GM12878 (cell line): ENCODE measurements at regions not wholly inside any gene's neighbourhood (a gene's known extent, or its start where the extent isn't known, plus 50 kb on each side); places are given as distances from the start of the nearest gene placed in this dataset.

Experiments used
- CTCF ChIP-seq, 3 experiments: IDR thresholded peaks in 2 of 3; conservative IDR thresholded peaks in 1 of 3; 2 replicates each; pipeline ENCODE4 v1.5.1; 2011; ENCODE audit warnings: low read depth in 3 of 3, low read length in 3 of 3, mild to moderate bottlenecking in 3 of 3, control low read depth in 2 of 3, moderate library complexity in 2 of 3, inconsistent platforms in 1 of 3, mixed read lengths in 1 of 3; ENCODE audit not compliant: control insufficient read depth in 2 of 3, insufficient read depth in 1 of 3; ENCODE audit errors: extremely low read depth in 1 of 3
- EZH2 ChIP-seq: IDR thresholded peaks from 2 replicates; pipeline ENCODE4 v1.6.1; 2012; ENCODE audit warnings: low read depth, mild to moderate bottlenecking, control low read depth, inconsistent platforms, low read length, borderline replicate concordance; ENCODE audit not compliant: control insufficient read depth
- MYC ChIP-seq: IDR thresholded peaks from 2 replicates; pipeline ENCODE4 v1.6.1; 2011; ENCODE audit warnings: mild to moderate bottlenecking, low read length, moderate library complexity, inconsistent platforms; ENCODE audit not compliant: insufficient read depth, insufficient replicate concordance, insufficient read length, severe bottlenecking
- POLR2A ChIP-seq: IDR thresholded peaks from 2 replicates; pipeline ENCODE4 v1.6.1; 2011; ENCODE audit warnings: low read depth, mild to moderate bottlenecking, low read length
- POLR2AphosphoS2 ChIP-seq: IDR thresholded peaks from 2 replicates; pipeline ENCODE4 v1.6.1; 2011; ENCODE audit warnings: low read depth, mild to moderate bottlenecking, low read length, improper control_type of control experiment, moderate library complexity
- RB1 ChIP-seq: fragments of 450-650 bp; formaldehyde crosslinking; IDR thresholded peaks from 2 replicates; pipeline ENCODE4 v1.6.1; 2017; ENCODE audit warnings: mild to moderate bottlenecking, borderline replicate concordance
- RCOR1 ChIP-seq: conservative IDR thresholded peaks from 2 replicates; pipeline ENCODE4 v1.6.1; 2012; ENCODE audit warnings: low read depth, low read length, improper control_type of control experiment
- REST ChIP-seq: IDR thresholded peaks from 2 replicates; pipeline ENCODE4 v1.6.1; 2012; ENCODE audit warnings: mild to moderate bottlenecking, low read depth, low read length
- TARDBP ChIP-seq: IDR thresholded peaks from 2 replicates; pipeline ENCODE4 v1.6.1; 2016; ENCODE audit warnings: borderline replicate concordance
- YY1 ChIP-seq: IDR thresholded peaks from 2 replicates; pipeline ENCODE4 v1.6.1; 2011; ENCODE audit warnings: low read depth, mild to moderate bottlenecking, low read length

GRCh38 chr2:222782201-222782730, 78.6 kb upstream of the ACSL3 start:
- TF ChIP-seq CTCF (IDR thresholded peaks at IDR 0.05 in 2 of 3, conservative IDR thresholded peaks at IDR 0.05 in 1 of 3; ENCODE audit: control insufficient read depth in 2 of 3, extremely low read depth in 1 of 3, insufficient read depth in 1 of 3, low read depth in 3 of 3, low read length in 3 of 3) (no peak), RB1 (no peak), YY1 (no peak), REST (no peak), RCOR1 (no peak), POLR2AphosphoS2 (no peak), TARDBP (no peak), EZH2 (no peak), POLR2A (no peak), MYC (no peak)
